Fibroblast of lung (primary cell): ENCODE measurements at regions not wholly inside any gene's neighbourhood (a gene's known extent, or its start where the extent isn't known, plus 50 kb on each side); places are given as distances from the start of the nearest gene placed in this dataset.
A peak's percentile ranks its signal among the peaks of the same experiment; 100 is the strongest.

Experiments used
- DNase-seq, 2 donors: peaks; one replicate each; pipeline versions ENCODE4 v3.0.0 to v3.0.0-alpha.2; 2010; ENCODE audit warnings: low read depth in 2 of 2
- H2AFZ ChIP-seq: 2 replicates; pipeline ENCODE4 v1.5.1; 2012; ENCODE audit warnings: low read length, control low read depth, inconsistent platforms
- H3K27ac ChIP-seq: 2 replicates; pipeline ENCODE4 v1.5.1; 2011; ENCODE audit warnings: low read length, control low read depth; ENCODE audit not compliant: insufficient read depth
- H3K27me3 ChIP-seq: 2 replicates; pipeline ENCODE4 v1.5.1; 2011; ENCODE audit warnings: mild to moderate bottlenecking, low read length; ENCODE audit not compliant: control insufficient read depth, insufficient read depth
- H3K36me3 ChIP-seq: 2 replicates; pipeline ENCODE4 v1.5.1; 2011; ENCODE audit warnings: low read length; ENCODE audit not compliant: control insufficient read depth, insufficient read depth
- H3K4me1 ChIP-seq: 2 replicates; pipeline ENCODE4 v1.5.1; 2011; ENCODE audit warnings: low read length; ENCODE audit not compliant: control insufficient read depth, insufficient read depth; ENCODE audit errors: extremely low read depth
- H3K4me2 ChIP-seq: 2 replicates; pipeline ENCODE4 v1.5.1; 2011; ENCODE audit warnings: low read length, control low read depth; ENCODE audit not compliant: insufficient read depth; ENCODE audit errors: extremely low read depth
- H3K4me3 ChIP-seq, 4 experiments: fragments of 200-600 bp in 1 of 4; sonication (generic) in 1 of 4; replicated peaks in 1 of 4; 2 replicates each; pipeline ENCODE4 v1.5.1; 2011 to 2016; ENCODE audit warnings: low read length in 4 of 4, low read depth in 3 of 4, mild to moderate bottlenecking in 3 of 4, control low read depth in 2 of 4, inconsistent platforms in 1 of 4, mixed read lengths in 1 of 4; ENCODE audit not compliant: insufficient read depth in 1 of 4; ENCODE audit errors: control extremely low read depth in 1 of 4
- H3K79me2 ChIP-seq: 2 replicates; pipeline ENCODE4 v1.5.1; 2012; ENCODE audit warnings: mild to moderate bottlenecking, low read length, inconsistent platforms; ENCODE audit not compliant: control insufficient read depth, insufficient read depth
- H3K9ac ChIP-seq: 2 replicates; pipeline ENCODE4 v1.5.1; 2011; ENCODE audit warnings: mild to moderate bottlenecking, low read length, control low read depth; ENCODE audit not compliant: insufficient read depth
- H3K9me3 ChIP-seq: 2 replicates; pipeline ENCODE4 v1.5.1; 2012; ENCODE audit warnings: low read depth, low read length; ENCODE audit not compliant: control insufficient read depth, insufficient read depth
- H4K20me1 ChIP-seq: 2 replicates; pipeline ENCODE4 v1.5.1; 2011; ENCODE audit warnings: low read length; ENCODE audit not compliant: control insufficient read depth, insufficient read depth; ENCODE audit errors: extremely low read depth
- EZH2 ChIP-seq: IDR thresholded peaks from 2 replicates; pipeline ENCODE4 v1.5.1; 2012; ENCODE audit warnings: low read length, control low read depth, mild to moderate bottlenecking; ENCODE audit errors: missing control alignments
- TF ChIP-seq, protein P1 (sequence below), 2 donors: IDR thresholded peaks in 1 of 2; conservative IDR thresholded peaks in 1 of 2; 1 replicate in 1 of 2; 2 replicates in 1 of 2; pipeline ENCODE4 v1.5.1; 2011 to 2012; ENCODE audit warnings: low read length in 2 of 2, control low read depth in 1 of 2, inconsistent platforms in 1 of 2, low read depth in 1 of 2, mild to moderate bottlenecking in 1 of 2

DNA sequence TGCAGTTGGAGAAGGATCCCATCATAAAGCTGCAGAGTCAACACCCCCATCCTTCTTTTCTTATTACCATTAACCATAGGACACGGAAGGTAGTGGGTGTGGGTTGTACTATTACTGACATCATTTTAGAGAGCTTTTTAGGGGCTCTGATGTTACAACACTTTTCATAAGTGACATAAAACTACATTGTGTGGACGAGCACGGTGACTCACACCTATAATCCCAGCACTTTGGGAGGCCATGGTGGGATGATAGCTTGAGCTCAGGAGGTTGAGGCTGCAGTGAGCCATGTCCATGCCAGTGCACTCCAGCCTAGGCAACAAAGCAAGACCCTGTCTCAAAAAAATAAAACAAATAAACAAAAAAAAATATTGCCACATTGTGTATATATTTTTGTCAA, 167.1 kb downstream of the DUSP6 start:
- no peak overlapping the region for H3K4me3 ChIP-seq
- no peak overlapping the region for H3K9ac ChIP-seq
- no peak overlapping the region for H3K4me2 ChIP-seq
- no peak for DNase-seq
- no peaks in the 10 kb centered on the region for H3K79me2 ChIP-seq
- H3K27me3 ChIP-seq, result no peaks in the 10 kb centered on the region
- H2AFZ ChIP-seq, result no peak overlapping the region
- TF ChIP-seq EZH2, result no peak
- TF ChIP-seq, protein P1, sequence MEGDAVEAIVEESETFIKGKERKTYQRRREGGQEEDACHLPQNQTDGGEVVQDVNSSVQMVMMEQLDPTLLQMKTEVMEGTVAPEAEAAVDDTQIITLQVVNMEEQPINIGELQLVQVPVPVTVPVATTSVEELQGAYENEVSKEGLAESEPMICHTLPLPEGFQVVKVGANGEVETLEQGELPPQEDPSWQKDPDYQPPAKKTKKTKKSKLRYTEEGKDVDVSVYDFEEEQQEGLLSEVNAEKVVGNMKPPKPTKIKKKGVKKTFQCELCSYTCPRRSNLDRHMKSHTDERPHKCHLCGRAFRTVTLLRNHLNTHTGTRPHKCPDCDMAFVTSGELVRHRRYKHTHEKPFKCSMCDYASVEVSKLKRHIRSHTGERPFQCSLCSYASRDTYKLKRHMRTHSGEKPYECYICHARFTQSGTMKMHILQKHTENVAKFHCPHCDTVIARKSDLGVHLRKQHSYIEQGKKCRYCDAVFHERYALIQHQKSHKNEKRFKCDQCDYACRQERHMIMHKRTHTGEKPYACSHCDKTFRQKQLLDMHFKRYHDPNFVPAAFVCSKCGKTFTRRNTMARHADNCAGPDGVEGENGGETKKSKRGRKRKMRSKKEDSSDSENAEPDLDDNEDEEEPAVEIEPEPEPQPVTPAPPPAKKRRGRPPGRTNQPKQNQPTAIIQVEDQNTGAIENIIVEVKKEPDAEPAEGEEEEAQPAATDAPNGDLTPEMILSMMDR (conservative IDR thresholded peaks at IDR 0.05 in 1 of 2, IDR thresholded peaks at IDR 0.05 in 1 of 2; ENCODE audit: low read depth in 1 of 2, low read length in 2 of 2), result no peak
- no peaks in the 10 kb centered on the region for H3K4me1 ChIP-seq
- H3K9me3 ChIP-seq, result no peaks in the 10 kb centered on the region
- H3K27ac ChIP-seq, result no peak overlapping the region
- H4K20me1 ChIP-seq, result no peaks in the 10 kb centered on the region
- H3K36me3 ChIP-seq, result no peaks in the 10 kb centered on the region

DNA sequence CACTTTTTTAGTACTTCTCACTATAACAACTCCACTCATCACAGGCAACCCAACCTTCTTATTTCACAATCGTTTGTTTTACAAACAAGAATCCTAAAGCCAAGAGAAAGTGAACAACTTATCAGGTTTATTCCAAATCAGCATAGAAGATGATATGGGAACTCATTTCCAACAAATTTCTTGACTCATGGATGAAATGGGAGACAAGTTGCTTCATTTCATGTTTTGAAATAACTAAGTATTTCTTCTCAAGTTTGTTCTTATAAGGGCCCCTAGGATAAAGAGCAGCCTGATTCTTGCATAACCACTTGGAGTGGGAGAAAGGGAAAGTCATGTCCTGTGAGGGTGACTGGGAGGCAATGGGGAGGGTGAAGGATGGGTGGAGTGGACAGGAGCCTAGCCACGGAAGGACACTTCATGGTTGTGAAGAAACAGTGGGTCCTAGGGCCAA, 168.3 kb downstream of the DUSP6 start:
- Histone ChIP-seq H3K36me3 (no peaks in the 10 kb centered on the region), H3K9me3 (no peaks in the 10 kb centered on the region), H3K4me1 (no peaks in the 10 kb centered on the region), H3K79me2 (no peaks in the 10 kb centered on the region), H3K9ac (no peak overlapping the region), H3K27me3 (no peaks in the 10 kb centered on the region), H4K20me1 (no peaks in the 10 kb centered on the region), H3K27ac (no peak overlapping the region), H3K4me2 (no peak overlapping the region), H2AFZ (no peak overlapping the region), H3K4me3 (no peak overlapping the region)
- peak in 1 of 2 donors; percentile 96 for DNase-seq
- no peak for TF ChIP-seq EZH2
- TF ChIP-seq, protein P1 (conservative IDR thresholded peaks at IDR 0.05 in 1 of 2, IDR thresholded peaks at IDR 0.05 in 1 of 2; ENCODE audit: low read depth in 1 of 2, low read length in 2 of 2), result no peak

DNA sequence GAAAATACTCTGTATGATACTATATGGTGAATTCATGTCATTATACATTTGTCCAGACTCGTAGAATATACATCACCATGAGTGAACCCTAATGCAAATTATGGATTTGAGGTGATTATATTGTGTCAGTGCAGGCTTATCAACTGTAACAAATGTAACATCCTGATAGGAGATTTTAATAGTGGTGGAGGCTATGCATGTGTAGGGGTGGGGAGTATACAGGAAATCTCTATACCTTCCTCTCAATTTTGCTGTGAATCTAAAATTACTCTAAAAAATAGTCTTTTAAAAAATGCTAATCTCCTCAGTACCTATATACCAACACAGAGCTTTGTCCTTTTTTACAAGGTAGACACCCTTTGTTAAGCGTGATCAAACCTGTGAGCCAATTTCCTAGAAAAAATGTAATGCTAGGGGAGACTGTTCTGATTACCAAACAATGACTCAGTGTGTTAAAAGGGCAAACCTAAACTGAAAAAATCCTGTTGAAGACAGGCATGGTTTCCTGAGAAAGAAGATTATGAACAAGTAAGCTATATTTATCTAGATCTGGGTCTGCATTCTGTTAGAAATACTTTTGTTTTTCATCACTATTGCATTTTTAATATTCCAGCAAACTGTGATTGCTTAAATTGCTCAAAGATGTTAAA, 170.9 kb downstream of the DUSP6 start:
- H3K27me3 ChIP-seq, result no peaks in the 10 kb centered on the region
- TF ChIP-seq EZH2, result no peak
- TF ChIP-seq, protein P1 (conservative IDR thresholded peaks at IDR 0.05 in 1 of 2, IDR thresholded peaks at IDR 0.05 in 1 of 2; ENCODE audit: low read depth in 1 of 2, low read length in 2 of 2), result no peak
- no peaks in the 10 kb centered on the region for H4K20me1 ChIP-seq
- no peaks in the 10 kb centered on the region for H3K79me2 ChIP-seq
- no peaks in the 10 kb centered on the region for H3K4me1 ChIP-seq
- H3K27ac ChIP-seq, result no peak overlapping the region
- H3K4me3 ChIP-seq, result no peak overlapping the region
- H3K9ac ChIP-seq, result no peak overlapping the region
- no peaks in the 10 kb centered on the region for H3K9me3 ChIP-seq
- H3K36me3 ChIP-seq, result no peaks in the 10 kb centered on the region
- H2AFZ ChIP-seq, result no peak overlapping the region
- DNase-seq, result peak; percentile 73 to 74
- no peak overlapping the region for H3K4me2 ChIP-seq
